ENCODE measurements at regions not wholly inside any gene's neighbourhood (a gene's known extent, or its start where the extent isn't known, plus 50 kb on each side); places are given as distances from the start of the nearest gene placed in this dataset.

GRCh38 chr13:21805733-21806132 is 134.9 kb downstream of the FGF9 start:
- TF ChIP-seq POLR2A (IDR thresholded peaks at IDR 0.05; ENCODE audit: low read length) (no peak), GATA1 (IDR thresholded peaks at IDR 0.05; ENCODE audit: low read depth, low read length) (no peak)
